HFFc6 (cell line): ENCODE measurements at regions not wholly inside any gene's neighbourhood (a gene's known extent, or its start where the extent isn't known, plus 50 kb on each side); places are given as distances from the start of the nearest gene placed in this dataset.

Experiments
- DNase-seq: peaks from one replicate; pipeline ENCODE4 v3.0.0-alpha.2; 2018
- H3K27ac Mint-ChIP-seq: 2 replicates; pipeline ENCODE4 v1.8.0; 2020; ENCODE audit warnings: mild to moderate bottlenecking, mixed read lengths
- H3K27me3 Mint-ChIP-seq: 2 replicates; pipeline ENCODE4 v1.8.0; 2021; ENCODE audit warnings: mild to moderate bottlenecking, moderate library complexity, mixed read lengths; ENCODE audit not compliant: insufficient read depth
- H3K36me3 Mint-ChIP-seq: 2 replicates; pipeline ENCODE4 v1.8.0; 2021; ENCODE audit warnings: low read depth, mixed read lengths
- H3K4me1 Mint-ChIP-seq: 2 replicates; pipeline ENCODE4 v1.8.0; 2020; ENCODE audit warnings: low read depth, mixed read lengths
- H3K4me3 Mint-ChIP-seq: 2 replicates; pipeline ENCODE4 v1.8.0; 2020; ENCODE audit warnings: mild to moderate bottlenecking, moderate library complexity, mixed read lengths
- H3K9me3 Mint-ChIP-seq: 2 replicates; pipeline ENCODE4 v1.8.0; 2020; ENCODE audit warnings: mild to moderate bottlenecking, mixed read lengths
- TF ChIP-seq, protein P1 (sequence below): fragments of 200-600 bp; sonication (generic); IDR thresholded peaks from 2 replicates; pipeline ENCODE4 v1.5.0; 2021; ENCODE audit warnings: antibody characterized with exemption, mild to moderate bottlenecking

DNA sequence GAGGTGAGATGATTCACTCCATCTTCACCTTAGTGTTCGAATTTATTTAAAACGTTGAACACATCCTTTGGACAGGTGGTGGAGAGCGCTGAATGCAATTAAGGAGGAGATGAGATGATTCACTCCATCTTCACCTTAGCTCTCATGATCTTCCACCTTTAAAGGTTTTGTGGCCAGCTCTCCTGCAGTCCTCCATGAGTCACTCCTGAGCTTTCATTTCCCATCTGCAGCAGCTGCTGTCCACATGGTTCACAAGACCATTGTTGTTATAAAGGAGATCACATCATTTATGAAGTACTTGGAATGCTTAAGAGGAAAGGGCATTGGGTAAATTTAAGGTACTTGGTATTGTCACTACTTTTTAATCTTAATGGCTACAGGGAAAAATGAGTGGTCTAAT, 298.5 kb downstream of the PAX3 start:
- Mint-ChIP-seq H3K9me3 (no peaks in the 10 kb centered on the region; the same call in 1 of the 2 replicates), H3K4me3 (no peak overlapping the region), H3K27ac (no peak overlapping the region), H3K4me1 (peaks cover 23% of the 10 kb centered on the region), H3K36me3 (no peaks in the 10 kb centered on the region), H3K27me3 (peaks cover 5% of the 10 kb centered on the region; the same call in 1 of the 2 replicates)
- DNase-seq, result peak; percentile 60
- TF ChIP-seq, protein P1, sequence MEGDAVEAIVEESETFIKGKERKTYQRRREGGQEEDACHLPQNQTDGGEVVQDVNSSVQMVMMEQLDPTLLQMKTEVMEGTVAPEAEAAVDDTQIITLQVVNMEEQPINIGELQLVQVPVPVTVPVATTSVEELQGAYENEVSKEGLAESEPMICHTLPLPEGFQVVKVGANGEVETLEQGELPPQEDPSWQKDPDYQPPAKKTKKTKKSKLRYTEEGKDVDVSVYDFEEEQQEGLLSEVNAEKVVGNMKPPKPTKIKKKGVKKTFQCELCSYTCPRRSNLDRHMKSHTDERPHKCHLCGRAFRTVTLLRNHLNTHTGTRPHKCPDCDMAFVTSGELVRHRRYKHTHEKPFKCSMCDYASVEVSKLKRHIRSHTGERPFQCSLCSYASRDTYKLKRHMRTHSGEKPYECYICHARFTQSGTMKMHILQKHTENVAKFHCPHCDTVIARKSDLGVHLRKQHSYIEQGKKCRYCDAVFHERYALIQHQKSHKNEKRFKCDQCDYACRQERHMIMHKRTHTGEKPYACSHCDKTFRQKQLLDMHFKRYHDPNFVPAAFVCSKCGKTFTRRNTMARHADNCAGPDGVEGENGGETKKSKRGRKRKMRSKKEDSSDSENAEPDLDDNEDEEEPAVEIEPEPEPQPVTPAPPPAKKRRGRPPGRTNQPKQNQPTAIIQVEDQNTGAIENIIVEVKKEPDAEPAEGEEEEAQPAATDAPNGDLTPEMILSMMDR, result no peak

DNA sequence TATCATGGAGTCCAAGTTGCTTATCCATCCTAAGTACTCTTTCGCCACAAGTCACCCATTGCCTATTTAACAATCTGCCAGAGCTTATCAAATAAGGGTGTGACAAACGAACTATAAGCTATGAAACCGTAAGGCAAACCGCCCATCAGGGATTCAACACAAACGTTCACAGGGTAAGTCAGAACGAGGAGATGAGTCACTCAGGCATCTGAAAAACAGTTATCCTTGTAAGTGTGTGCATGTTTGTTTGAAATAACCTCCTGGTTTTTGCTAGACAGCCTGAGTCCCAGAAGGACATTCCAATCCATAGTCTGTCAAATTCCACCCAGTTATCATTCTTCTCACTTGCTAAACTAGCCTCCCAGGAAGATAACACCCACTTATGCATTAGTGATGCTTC, 299.1 kb downstream of the PAX3 start:
- Mint-ChIP-seq H3K36me3 (no peaks in the 10 kb centered on the region), H3K9me3 (no peaks in the 10 kb centered on the region; the same call in 1 of the 2 replicates), H3K27me3 (peaks cover 5% of the 10 kb centered on the region; the same call in 1 of the 2 replicates), H3K27ac (no peak overlapping the region), H3K4me3 (no peak overlapping the region), H3K4me1 (peaks cover 23% of the 10 kb centered on the region)
- DNase-seq, result peak; percentile 50
- TF ChIP-seq, protein P1, result no peak

DNA sequence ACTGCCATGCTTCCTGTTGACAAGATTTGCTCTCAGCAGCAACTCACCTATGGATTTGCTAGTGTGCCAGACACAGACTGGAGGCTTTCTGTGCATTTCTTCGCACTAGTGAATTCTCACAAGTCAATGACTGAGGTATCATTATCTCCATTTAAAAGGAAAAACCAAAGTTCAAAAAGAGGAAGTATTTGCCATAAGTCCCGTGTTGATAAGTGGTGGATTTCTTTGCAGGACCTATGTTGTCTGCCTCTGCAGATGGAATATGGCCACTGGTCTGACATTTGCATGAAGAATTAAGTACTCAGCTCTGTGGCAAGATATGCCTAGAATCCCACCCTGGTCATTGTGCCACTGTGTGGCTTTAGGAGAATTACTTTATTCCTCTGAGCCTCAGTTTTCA, 299.6 kb downstream of the PAX3 start:
- H3K36me3 Mint-ChIP-seq, result no peaks in the 10 kb centered on the region

DNA sequence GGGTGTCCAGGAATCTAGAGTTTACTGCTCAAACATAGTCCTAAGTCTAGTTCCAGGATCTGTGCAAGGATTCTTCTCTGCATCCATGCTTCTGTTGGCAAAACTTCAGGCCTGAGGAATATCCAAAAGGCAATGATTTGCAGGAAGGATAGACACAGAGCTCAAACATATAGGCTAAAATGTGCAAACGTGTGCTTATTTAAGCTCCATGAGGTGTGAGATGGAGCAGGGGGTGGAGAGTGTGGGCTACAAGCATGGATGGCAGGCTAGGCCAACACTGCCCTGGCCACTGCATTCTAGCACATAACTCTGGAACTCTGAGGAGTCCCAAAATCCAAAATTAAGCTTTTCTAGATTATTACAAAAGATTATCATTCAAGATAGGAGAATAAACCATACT, 301.1 kb downstream of the PAX3 start:
- H3K27ac Mint-ChIP-seq, result no peak overlapping the region; the same call in 1 of the 2 replicates
- no peaks in the 10 kb centered on the region for H3K36me3 Mint-ChIP-seq
- peak overlapping the region; percentile 1 for H3K4me3 Mint-ChIP-seq
- H3K27me3 Mint-ChIP-seq, result peaks cover 2% of the 10 kb centered on the region; the same call in 1 of the 2 replicates
- TF ChIP-seq, protein P1, result no peak
- H3K9me3 Mint-ChIP-seq, result peaks cover 5% of the 10 kb centered on the region
- H3K4me1 Mint-ChIP-seq, result peaks cover 23% of the 10 kb centered on the region
- no peak for DNase-seq

More for the DNA sequence above, 299.6 kb downstream of the PAX3 start:
- Mint-ChIP-seq H3K4me1 (peaks cover 23% of the 10 kb centered on the region), H3K9me3 (no peaks in the 10 kb centered on the region; the same call in 1 of the 2 replicates), H3K4me3 (no peak overlapping the region), H3K27me3 (peaks cover 5% of the 10 kb centered on the region; the same call in 1 of the 2 replicates), H3K27ac (no peak overlapping the region)
- DNase-seq, result no peak
- TF ChIP-seq, protein P1, result no peak

DNA sequence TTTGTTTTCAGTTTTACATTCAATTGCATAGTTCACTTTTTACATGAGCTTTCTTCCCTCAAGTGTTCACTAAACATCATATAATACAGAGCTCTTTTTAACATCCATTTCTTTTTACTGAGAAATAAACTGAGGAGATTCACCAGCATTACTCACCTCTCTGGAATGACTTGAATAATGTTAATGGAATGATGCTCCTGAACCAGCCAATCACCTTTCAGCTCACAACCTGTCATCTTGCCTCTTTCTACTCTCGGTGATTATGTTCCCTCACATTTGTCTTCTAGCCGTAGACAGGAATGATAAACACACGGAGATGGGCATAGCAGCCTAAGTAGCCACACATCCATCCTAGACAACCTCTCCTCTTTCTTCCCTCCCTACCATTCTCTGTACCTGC, 301.7 kb downstream of the PAX3 start:
- H3K27ac Mint-ChIP-seq, result peak overlapping the region; percentile 29; the same call in 1 of the 2 replicates
- peak overlapping the region; percentile 1 for H3K4me3 Mint-ChIP-seq
- H3K27me3 Mint-ChIP-seq, result peaks cover 2% of the 10 kb centered on the region; the same call in 1 of the 2 replicates
- peaks cover 5% of the 10 kb centered on the region for H3K9me3 Mint-ChIP-seq
- TF ChIP-seq, protein P1, result no peak
- peaks cover 23% of the 10 kb centered on the region for H3K4me1 Mint-ChIP-seq
- DNase-seq, result peak; percentile 81
- no peaks in the 10 kb centered on the region for H3K36me3 Mint-ChIP-seq
